ENCODE measurements at regions not wholly inside any gene's neighbourhood (a gene's known extent, or its start where the extent isn't known, plus 50 kb on each side); places are given as distances from the start of the nearest gene placed in this dataset.

GRCh38 chr13:59266478-59267063 is 897.2 kb downstream of the DIAPH3 start:
- Histone ChIP-seq H3K4me3 (ENCODE audit: low read length in 2 of 2) (no peak overlapping the region), H3K27ac (ENCODE audit: low read depth in 1 of 2, low read length in 1 of 2) (no peak overlapping the region), H3K9me3 (ENCODE audit: control insufficient read depth in 2 of 2, insufficient read depth in 1 of 2, low read length in 1 of 2) (no peaks in the 10 kb centered on the region), H3K36me3 (ENCODE audit: control insufficient read depth in 2 of 2, insufficient read depth in 2 of 2, low read length in 1 of 2) (no peaks in the 10 kb centered on the region), H3K4me1 (ENCODE audit: control insufficient read depth in 2 of 2, insufficient read depth in 2 of 2, low read length in 2 of 2) (no peaks in the 10 kb centered on the region), H3K27me3 (ENCODE audit: control insufficient read depth in 2 of 2, insufficient read depth in 1 of 2, low read length in 1 of 2) (no peaks in the 10 kb centered on the region)
- DNase-seq (ENCODE audit: low read depth in 6 of 9, low spot score in 9 of 9): no peak
- 80% methylated on average over 2 of the region's 2 CpGs for WGBS

GRCh38 chr13:59269476-59269875 is 894.3 kb downstream of the DIAPH3 start:
- Histone ChIP-seq H3K27me3 (ENCODE audit: control insufficient read depth in 2 of 2, insufficient read depth in 1 of 2, low read length in 1 of 2) (no peaks in the 10 kb centered on the region), H3K27ac (ENCODE audit: low read depth in 1 of 2, low read length in 1 of 2) (no peak overlapping the region), H3K36me3 (ENCODE audit: control insufficient read depth in 2 of 2, insufficient read depth in 2 of 2, low read length in 1 of 2) (no peaks in the 10 kb centered on the region), H3K9me3 (ENCODE audit: control insufficient read depth in 2 of 2, insufficient read depth in 1 of 2, low read length in 1 of 2) (no peaks in the 10 kb centered on the region), H3K4me3 (ENCODE audit: low read length in 2 of 2) (no peak overlapping the region), H3K4me1 (ENCODE audit: control insufficient read depth in 2 of 2, insufficient read depth in 2 of 2, low read length in 2 of 2) (no peaks in the 10 kb centered on the region)
- no peak for DNase-seq (ENCODE audit: low read depth in 6 of 9, low spot score in 9 of 9)
- 87% methylated on average over 2 of the region's 2 CpGs for WGBS

DNA sequence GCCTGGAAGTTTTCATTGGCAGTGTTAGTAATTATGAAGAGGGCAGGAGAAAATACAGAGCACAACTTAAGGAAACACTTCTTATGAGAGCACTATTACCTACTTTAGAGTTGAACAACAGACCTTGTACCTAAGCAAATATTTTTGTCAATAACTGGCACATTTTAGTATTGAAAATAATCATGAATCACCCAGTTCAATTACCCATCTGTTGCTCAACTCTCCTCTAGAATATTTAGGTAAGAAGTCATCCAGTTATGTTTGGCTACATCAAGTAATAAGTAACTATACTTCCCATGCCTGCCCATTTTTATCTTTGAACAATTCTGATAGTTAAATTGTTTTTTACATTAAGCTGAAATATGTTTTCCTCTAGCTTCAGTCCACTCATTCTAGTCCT is 893.4 kb downstream of the DIAPH3 start:
- Histone ChIP-seq H3K4me3 (ENCODE audit: low read length in 2 of 2) (no peak overlapping the region), H3K9me3 (ENCODE audit: control insufficient read depth in 2 of 2, insufficient read depth in 1 of 2, low read length in 1 of 2) (no peaks in the 10 kb centered on the region), H3K27me3 (ENCODE audit: control insufficient read depth in 2 of 2, insufficient read depth in 1 of 2, low read length in 1 of 2) (no peaks in the 10 kb centered on the region), H3K4me1 (ENCODE audit: control insufficient read depth in 2 of 2, insufficient read depth in 2 of 2, low read length in 2 of 2) (no peaks in the 10 kb centered on the region), H3K36me3 (ENCODE audit: control insufficient read depth in 2 of 2, insufficient read depth in 2 of 2, low read length in 1 of 2) (no peaks in the 10 kb centered on the region), H3K27ac (ENCODE audit: low read depth in 1 of 2, low read length in 1 of 2) (no peak overlapping the region)
- DNase-seq (ENCODE audit: low read depth in 6 of 9, low spot score in 9 of 9): no peak

DNA sequence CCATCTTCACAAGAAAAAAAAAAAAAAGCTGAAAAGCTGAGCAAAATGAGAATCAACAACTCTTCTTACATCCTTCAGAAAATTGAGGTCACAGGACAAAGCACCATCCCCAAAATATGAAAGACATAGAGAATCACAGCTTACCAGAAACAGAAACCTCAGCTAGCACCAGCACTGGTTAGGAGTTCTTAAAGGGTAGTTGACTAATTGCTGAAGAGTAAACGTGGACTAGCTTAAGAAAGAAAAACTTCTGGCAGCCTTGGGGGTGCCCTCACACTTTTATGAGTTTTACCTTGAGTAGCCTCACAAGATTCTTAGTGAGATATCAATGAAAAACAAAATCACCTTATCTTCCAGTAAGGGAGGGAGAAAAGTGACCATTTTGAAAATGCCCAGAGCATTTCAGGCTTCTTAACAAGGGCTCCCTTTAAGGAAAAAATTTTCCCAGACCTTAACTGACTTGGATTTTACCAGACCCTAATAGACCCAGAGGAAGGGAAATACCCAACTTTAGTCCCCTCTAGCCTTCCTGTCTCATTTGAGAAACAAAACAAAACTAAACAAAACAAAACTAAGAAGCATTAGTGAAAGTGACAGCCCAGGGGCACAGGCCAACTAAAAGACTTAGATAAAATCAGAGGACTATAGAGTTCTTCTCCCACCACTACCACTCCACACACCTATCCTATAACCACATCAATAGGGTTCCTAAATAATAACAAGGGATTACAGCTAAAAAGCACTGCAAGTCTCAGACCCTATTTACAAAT is 888.6 kb downstream of the DIAPH3 start:
- no peaks in the 10 kb centered on the region for H3K36me3 ChIP-seq (ENCODE audit: control insufficient read depth in 2 of 2, insufficient read depth in 2 of 2, low read length in 1 of 2)
- 67% methylated on average over 1 of the region's 1 CpG for WGBS
- no peak overlapping the region for H3K27ac ChIP-seq (ENCODE audit: low read depth in 1 of 2, low read length in 1 of 2)
- H3K9me3 ChIP-seq (ENCODE audit: control insufficient read depth in 2 of 2, insufficient read depth in 1 of 2, low read length in 1 of 2): no peaks in the 10 kb centered on the region
- no peaks in the 10 kb centered on the region for H3K27me3 ChIP-seq (ENCODE audit: control insufficient read depth in 2 of 2, insufficient read depth in 1 of 2, low read length in 1 of 2)
- no peak for DNase-seq (ENCODE audit: low read depth in 6 of 9, low spot score in 9 of 9)
- no peaks in the 10 kb centered on the region for H3K4me1 ChIP-seq (ENCODE audit: control insufficient read depth in 2 of 2, insufficient read depth in 2 of 2, low read length in 2 of 2)
- H3K4me3 ChIP-seq (ENCODE audit: low read length in 2 of 2): no peak overlapping the region

GRCh38 chr13:59276436-59276835 is 887.3 kb downstream of the DIAPH3 start:
- no peaks in the 10 kb centered on the region for H3K36me3 ChIP-seq (ENCODE audit: control insufficient read depth in 2 of 2, insufficient read depth in 2 of 2, low read length in 1 of 2)
- no peaks in the 10 kb centered on the region for H3K27me3 ChIP-seq (ENCODE audit: control insufficient read depth in 2 of 2, insufficient read depth in 1 of 2, low read length in 1 of 2)
- H3K27ac ChIP-seq (ENCODE audit: low read depth in 1 of 2, low read length in 1 of 2): no peak overlapping the region

GRCh38 chr13:59277106-59277505 is 886.6 kb downstream of the DIAPH3 start:
- H3K27me3 ChIP-seq (ENCODE audit: control insufficient read depth in 2 of 2, insufficient read depth in 1 of 2, low read length in 1 of 2): no peaks in the 10 kb centered on the region
- no peak overlapping the region for H3K27ac ChIP-seq (ENCODE audit: low read depth in 1 of 2, low read length in 1 of 2)
- DNase-seq (ENCODE audit: low read depth in 6 of 9, low spot score in 9 of 9): no peak
- H3K4me3 ChIP-seq (ENCODE audit: low read length in 2 of 2): no peak overlapping the region
- no peaks in the 10 kb centered on the region for H3K36me3 ChIP-seq (ENCODE audit: control insufficient read depth in 2 of 2, insufficient read depth in 2 of 2, low read length in 1 of 2)
- H3K9me3 ChIP-seq (ENCODE audit: control insufficient read depth in 2 of 2, insufficient read depth in 1 of 2, low read length in 1 of 2): no peaks in the 10 kb centered on the region
- no peaks in the 10 kb centered on the region for H3K4me1 ChIP-seq (ENCODE audit: control insufficient read depth in 2 of 2, insufficient read depth in 2 of 2, low read length in 2 of 2)

More at GRCh38 chr13:59276436-59276835, 887.3 kb downstream of the DIAPH3 start:
- Histone ChIP-seq H3K9me3 (ENCODE audit: control insufficient read depth in 2 of 2, insufficient read depth in 1 of 2, low read length in 1 of 2) (no peaks in the 10 kb centered on the region), H3K4me3 (ENCODE audit: low read length in 2 of 2) (no peak overlapping the region), H3K4me1 (ENCODE audit: control insufficient read depth in 2 of 2, insufficient read depth in 2 of 2, low read length in 2 of 2) (no peaks in the 10 kb centered on the region)
- DNase-seq (ENCODE audit: low read depth in 6 of 9, low spot score in 9 of 9): no peak

- DNase-seq (ENCODE audit: low read depth in 6 of 9, low spot score in 9 of 9): no peak
- H3K4me1 ChIP-seq (ENCODE audit: control insufficient read depth in 2 of 2, insufficient read depth in 2 of 2, low read length in 2 of 2): no peaks in the 10 kb centered on the region
- 93% methylated on average over 2 of the region's 2 CpGs for WGBS
- H3K36me3 ChIP-seq (ENCODE audit: control insufficient read depth in 2 of 2, insufficient read depth in 2 of 2, low read length in 1 of 2): no peaks in the 10 kb centered on the region
- H3K27ac ChIP-seq (ENCODE audit: low read depth in 1 of 2, low read length in 1 of 2): no peak overlapping the region
- H3K9me3 ChIP-seq (ENCODE audit: control insufficient read depth in 2 of 2, insufficient read depth in 1 of 2, low read length in 1 of 2): no peaks in the 10 kb centered on the region
- no peaks in the 10 kb centered on the region for H3K27me3 ChIP-seq (ENCODE audit: control insufficient read depth in 2 of 2, insufficient read depth in 1 of 2, low read length in 1 of 2)
- no peak overlapping the region for H3K4me3 ChIP-seq (ENCODE audit: low read length in 2 of 2)
Measured at GRCh38 chr13:59279028-59279427, 884.7 kb downstream of the DIAPH3 start.

GRCh38 chr13:59279576-59279975 is 884.2 kb downstream of the DIAPH3 start:
- 95% methylated on average over 3 of the region's 3 CpGs for WGBS
- Histone ChIP-seq H3K4me3 (ENCODE audit: low read length in 2 of 2) (no peak overlapping the region), H3K36me3 (ENCODE audit: control insufficient read depth in 2 of 2, insufficient read depth in 2 of 2, low read length in 1 of 2) (no peaks in the 10 kb centered on the region), H3K27me3 (ENCODE audit: control insufficient read depth in 2 of 2, insufficient read depth in 1 of 2, low read length in 1 of 2) (no peaks in the 10 kb centered on the region), H3K27ac (ENCODE audit: low read depth in 1 of 2, low read length in 1 of 2) (no peak overlapping the region), H3K4me1 (ENCODE audit: control insufficient read depth in 2 of 2, insufficient read depth in 2 of 2, low read length in 2 of 2) (no peaks in the 10 kb centered on the region), H3K9me3 (ENCODE audit: control insufficient read depth in 2 of 2, insufficient read depth in 1 of 2, low read length in 1 of 2) (no peaks in the 10 kb centered on the region)
- DNase-seq (ENCODE audit: low read depth in 6 of 9, low spot score in 9 of 9): no peak

GRCh38 chr13:59280297-59280696 is 883.4 kb downstream of the DIAPH3 start:
- Histone ChIP-seq H3K27me3 (ENCODE audit: control insufficient read depth in 2 of 2, insufficient read depth in 1 of 2, low read length in 1 of 2) (no peaks in the 10 kb centered on the region), H3K9me3 (ENCODE audit: control insufficient read depth in 2 of 2, insufficient read depth in 1 of 2, low read length in 1 of 2) (no peaks in the 10 kb centered on the region), H3K4me3 (ENCODE audit: low read length in 2 of 2) (no peak overlapping the region), H3K36me3 (ENCODE audit: control insufficient read depth in 2 of 2, insufficient read depth in 2 of 2, low read length in 1 of 2) (no peaks in the 10 kb centered on the region), H3K27ac (ENCODE audit: low read depth in 1 of 2, low read length in 1 of 2) (no peak overlapping the region), H3K4me1 (ENCODE audit: control insufficient read depth in 2 of 2, insufficient read depth in 2 of 2, low read length in 2 of 2) (no peaks in the 10 kb centered on the region)
- 93% methylated on average over 2 of the region's 2 CpGs for WGBS
- no peak for DNase-seq (ENCODE audit: low read depth in 6 of 9, low spot score in 9 of 9)

Data from thymus (tissue), 11 donors.